ENCODE measurements at regions not wholly inside any gene's neighbourhood (a gene's known extent, or its start where the extent isn't known, plus 50 kb on each side); places are given as distances from the start of the nearest gene placed in this dataset.

DNA sequence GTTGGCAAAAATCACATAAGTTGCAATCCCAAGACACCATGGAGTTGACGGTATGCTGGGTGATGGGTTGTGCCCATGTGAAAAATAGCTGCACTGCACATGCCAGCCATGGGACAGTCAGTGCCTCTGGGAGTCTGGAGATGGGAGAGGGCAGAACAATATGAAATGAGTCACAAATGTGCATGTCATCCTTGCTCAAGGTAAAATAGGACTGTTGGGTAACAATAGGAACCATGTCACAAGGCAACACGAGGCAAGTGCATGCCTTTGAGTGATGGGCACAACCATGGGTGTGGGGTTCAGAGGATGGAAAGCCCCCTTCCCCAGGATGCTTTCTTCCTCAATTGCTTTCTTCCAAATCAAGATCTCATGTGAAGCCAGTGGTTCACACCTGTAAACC is 70.5 kb upstream of the PIM1 start:
- Mint-ChIP-seq H3K27ac (no peak overlapping the region), H3K9me3 (no peaks in the 10 kb centered on the region), H3K4me3 (no peak overlapping the region), H3K27me3 (peaks cover 2% of the 10 kb centered on the region), H3K4me1 (ENCODE audit: low read depth) (peaks cover 50% of the 10 kb centered on the region), H3K36me3 (ENCODE audit: low read depth) (no peaks in the 10 kb centered on the region)
- intact Hi-C loops (cut with micrococcal nuclease) = no loop called here

DNA sequence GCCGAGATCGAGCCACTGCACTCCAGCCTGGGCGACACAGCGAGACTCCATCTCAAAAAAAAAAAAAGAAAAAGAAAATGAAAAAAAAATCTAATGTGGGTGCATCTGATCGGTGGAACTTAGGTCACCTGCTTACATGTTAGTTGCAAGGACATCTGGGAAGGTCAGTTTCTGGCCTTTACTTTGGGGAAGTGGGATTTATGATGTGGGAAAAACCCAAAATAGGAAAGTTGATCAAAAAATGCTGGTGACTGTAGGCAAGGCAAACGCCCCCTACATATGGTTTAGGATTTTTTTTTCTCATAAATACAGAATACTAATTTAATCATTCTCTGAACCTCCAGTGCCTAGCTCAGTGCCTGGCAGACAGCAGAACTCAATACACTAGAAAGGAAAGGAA is 69.2 kb upstream of the PIM1 start:
- H3K27ac Mint-ChIP-seq = no peak overlapping the region

DNA sequence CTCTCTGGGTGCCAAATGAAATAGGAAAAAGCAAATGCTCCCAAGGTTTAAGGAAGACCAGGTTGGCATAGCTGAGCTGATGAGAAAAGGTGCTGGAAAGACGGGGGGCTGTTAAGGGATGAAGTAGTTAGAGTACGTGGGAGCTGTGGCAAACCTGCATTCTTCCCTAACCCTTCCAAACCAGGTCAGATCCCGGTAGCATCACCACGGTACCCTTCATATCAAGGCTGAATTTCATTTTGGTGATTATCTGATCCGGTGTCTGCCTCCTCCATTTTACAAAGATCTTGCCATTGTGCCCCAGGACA is 68.0 kb upstream of the PIM1 start:
- intact Hi-C loops (cut with micrococcal nuclease) = loop anchor here (2.0 kb wide), 1 partner anchor 69 kb away; the partner anchor contains the start of gene PIM1
- H3K27me3 Mint-ChIP-seq = peaks cover 2% of the 10 kb centered on the region
- peak overlapping the region; percentile 86 for H3K27ac Mint-ChIP-seq
- H3K9me3 Mint-ChIP-seq = no peaks in the 10 kb centered on the region
- peak overlapping the region; percentile 73 for H3K4me3 Mint-ChIP-seq
- peaks cover 43% of the 10 kb centered on the region for H3K4me1 Mint-ChIP-seq (ENCODE audit: low read depth)
- no peaks in the 10 kb centered on the region for H3K36me3 Mint-ChIP-seq (ENCODE audit: low read depth)

More for the DNA sequence above, 69.2 kb upstream of the PIM1 start:
- H3K4me3 Mint-ChIP-seq = no peak overlapping the region
- H3K9me3 Mint-ChIP-seq = no peaks in the 10 kb centered on the region
- intact Hi-C loops (cut with micrococcal nuclease) = no loop called here
- no peaks in the 10 kb centered on the region for H3K36me3 Mint-ChIP-seq (ENCODE audit: low read depth)
- peaks cover 52% of the 10 kb centered on the region for H3K4me1 Mint-ChIP-seq (ENCODE audit: low read depth)
- peaks cover 2% of the 10 kb centered on the region for H3K27me3 Mint-ChIP-seq

DNA sequence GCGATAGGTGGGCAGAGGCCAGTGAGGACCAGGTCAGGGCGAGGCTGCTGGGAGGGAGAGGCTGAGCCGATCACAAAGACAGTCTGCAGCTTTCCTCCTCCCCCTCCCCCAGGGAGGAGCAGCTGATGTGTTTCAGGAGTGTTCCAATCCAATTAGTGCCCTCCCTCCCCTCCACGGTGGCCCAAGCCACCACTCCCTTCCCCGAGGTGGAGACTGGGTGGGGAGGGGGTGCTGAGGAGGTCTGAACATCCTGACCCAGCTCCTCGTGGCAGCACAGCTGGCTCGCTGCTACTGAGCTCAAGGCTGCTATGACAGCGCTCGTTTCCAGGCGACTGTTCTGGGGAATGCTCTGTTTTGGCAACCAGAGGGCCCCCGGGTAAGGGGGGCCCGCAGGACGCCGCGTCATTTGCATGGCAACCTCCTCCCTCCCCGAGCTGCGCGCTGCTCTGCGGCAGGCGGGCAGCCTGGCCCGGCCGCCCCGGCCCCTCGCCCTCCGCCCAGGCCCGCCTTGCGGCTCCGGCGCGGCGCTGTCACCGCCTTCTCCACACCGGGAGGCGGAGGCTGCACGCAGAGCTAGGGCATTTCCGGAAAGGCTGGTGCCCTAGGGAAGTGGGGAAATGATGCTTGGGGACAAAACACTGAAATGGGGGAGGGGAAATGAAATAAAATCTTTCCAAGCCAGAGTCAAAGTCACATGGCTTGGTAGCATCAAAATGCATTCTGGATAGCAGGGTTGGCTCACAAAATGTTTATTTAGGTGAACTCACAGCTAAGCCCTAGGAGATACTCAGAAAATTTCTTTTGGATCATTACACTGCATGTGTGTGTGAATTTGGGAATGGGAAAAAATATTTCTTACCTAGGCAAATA is 67.4 kb upstream of the PIM1 start:
- no peaks in the 10 kb centered on the region for H3K36me3 Mint-ChIP-seq (ENCODE audit: low read depth)
- peaks cover 43% of the 10 kb centered on the region for H3K4me1 Mint-ChIP-seq (ENCODE audit: low read depth)
- no peaks in the 10 kb centered on the region for H3K9me3 Mint-ChIP-seq
- H3K27me3 Mint-ChIP-seq = peaks cover 2% of the 10 kb centered on the region
- peak overlapping the region; percentile 73 for H3K4me3 Mint-ChIP-seq
- intact Hi-C loops (cut with micrococcal nuclease) = loop anchor here (2.0 kb wide), 1 partner anchor 68 kb away; the partner anchor contains the start of gene PIM1
- H3K27ac Mint-ChIP-seq = peak overlapping the region; percentile 86

DNA sequence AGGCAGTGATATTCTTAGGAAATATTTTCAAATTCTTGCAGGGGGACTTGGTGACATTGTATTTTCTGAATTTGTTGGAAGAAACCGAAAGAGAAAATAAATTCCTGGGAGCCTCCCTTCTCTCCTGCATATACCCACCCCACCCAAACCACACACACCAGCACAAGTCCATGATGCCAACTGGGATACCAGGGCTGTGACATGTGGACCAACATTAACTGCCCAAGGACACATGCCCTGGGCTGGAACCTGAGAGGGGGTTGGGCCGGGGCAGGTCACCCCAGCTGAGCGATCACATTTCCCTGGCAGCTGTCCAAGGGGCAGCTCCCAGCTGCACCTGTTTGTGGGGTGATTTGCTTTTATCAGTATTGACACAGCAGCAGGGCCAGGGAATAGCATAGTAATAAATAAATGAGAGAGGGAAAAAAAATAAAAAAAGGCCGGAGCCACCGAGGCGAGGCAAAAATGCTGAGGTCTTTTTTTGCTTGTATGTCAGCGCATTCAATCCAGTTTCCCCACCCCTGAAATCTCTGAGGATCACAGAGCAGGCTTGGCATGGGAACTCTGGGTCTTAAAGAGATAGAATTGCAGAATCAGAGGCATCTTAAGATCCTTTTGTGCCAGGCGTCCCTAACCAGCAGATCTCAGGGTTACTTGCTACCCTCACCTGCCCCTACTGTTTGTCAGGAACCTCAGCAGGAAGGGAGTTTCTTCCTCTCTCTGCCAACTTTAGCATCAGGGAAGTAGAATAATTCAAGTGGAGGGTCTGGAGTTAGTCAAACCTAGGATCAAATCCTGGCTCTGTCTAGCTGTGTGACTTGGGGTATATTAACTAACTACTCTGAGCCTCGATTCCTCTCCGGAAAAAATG is 66.5 kb upstream of the PIM1 start:
- peaks cover 43% of the 10 kb centered on the region for H3K4me1 Mint-ChIP-seq (ENCODE audit: low read depth)
- no peaks in the 10 kb centered on the region for H3K36me3 Mint-ChIP-seq (ENCODE audit: low read depth)
- H3K27ac Mint-ChIP-seq = peak overlapping the region; percentile 86
- H3K4me3 Mint-ChIP-seq = peak overlapping the region; percentile 73
- peaks cover 2% of the 10 kb centered on the region for H3K27me3 Mint-ChIP-seq
- intact Hi-C loops (cut with micrococcal nuclease) = loop anchor here (2.0 kb wide), 1 partner anchor 67 kb away; the partner anchor contains the start of gene PIM1
- H3K9me3 Mint-ChIP-seq = no peaks in the 10 kb centered on the region

DNA sequence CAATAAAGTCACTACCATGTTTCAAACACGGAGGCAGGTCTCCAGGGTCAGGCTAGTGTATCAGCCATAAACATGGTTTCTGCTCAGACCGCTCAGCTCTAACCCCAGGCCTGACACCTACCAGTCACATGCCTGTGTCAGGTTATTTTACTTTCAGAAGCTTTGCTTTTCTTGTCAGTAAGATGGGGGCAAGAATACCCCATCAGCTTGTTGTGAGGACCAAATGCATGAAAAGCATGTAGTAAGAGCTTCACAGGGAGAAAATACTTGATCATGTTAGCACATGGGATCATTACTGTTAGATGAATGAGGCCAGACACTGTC is 65.2 kb upstream of the PIM1 start:
- H3K36me3 Mint-ChIP-seq (ENCODE audit: low read depth) = no peaks in the 10 kb centered on the region
- peaks cover 2% of the 10 kb centered on the region for H3K27me3 Mint-ChIP-seq
- H3K4me3 Mint-ChIP-seq = no peak overlapping the region
- intact Hi-C loops (cut with micrococcal nuclease) = no loop called here
- peaks cover 43% of the 10 kb centered on the region for H3K4me1 Mint-ChIP-seq (ENCODE audit: low read depth)
- H3K27ac Mint-ChIP-seq = no peak overlapping the region
- no peaks in the 10 kb centered on the region for H3K9me3 Mint-ChIP-seq

DNA sequence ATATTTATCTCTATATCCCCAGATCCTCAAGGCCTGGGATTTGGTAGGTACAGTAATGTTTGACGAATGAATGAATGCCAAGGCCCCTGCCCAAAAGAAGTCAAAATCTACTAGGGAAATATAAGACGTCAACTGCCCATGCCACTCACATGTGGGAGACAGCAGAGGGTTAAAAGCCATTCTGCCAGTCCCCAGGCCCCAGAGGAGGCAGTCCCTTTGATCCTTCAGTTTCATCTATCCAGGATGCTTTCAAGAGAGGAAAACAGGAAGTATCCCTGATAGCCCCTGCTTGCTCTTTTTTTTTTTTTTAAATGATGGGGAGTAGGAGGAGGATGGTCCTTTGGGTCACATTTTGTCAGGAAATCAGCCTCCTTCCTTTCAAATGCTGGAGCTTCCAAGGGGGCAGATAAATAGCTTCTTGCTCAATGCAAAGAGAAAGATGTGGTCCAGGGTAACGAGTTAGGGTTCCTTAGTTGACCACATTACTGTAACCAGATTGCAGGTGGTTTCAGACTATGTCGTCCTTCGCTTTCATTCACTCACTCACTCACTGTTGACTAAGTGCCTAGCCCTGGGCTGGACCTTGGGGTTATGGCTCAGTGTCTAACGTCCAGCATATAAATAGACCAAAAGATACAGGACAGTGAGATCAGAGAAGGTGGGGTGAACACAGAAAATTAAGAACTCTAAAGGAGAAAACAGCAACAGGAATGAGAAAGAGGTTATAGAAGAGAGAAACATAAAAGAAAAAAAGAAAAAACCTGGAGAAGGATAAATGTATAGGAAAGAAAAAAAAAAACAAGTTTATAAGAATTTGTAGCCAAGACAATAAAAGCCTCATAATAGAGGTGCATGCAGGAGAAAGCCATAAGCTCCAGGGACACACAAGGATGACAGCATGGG is 64.6 kb upstream of the PIM1 start:
- no peaks in the 10 kb centered on the region for H3K9me3 Mint-ChIP-seq
- H3K4me3 Mint-ChIP-seq = no peak overlapping the region
- H3K36me3 Mint-ChIP-seq (ENCODE audit: low read depth) = no peaks in the 10 kb centered on the region
- peak overlapping the region; percentile 21 for H3K27ac Mint-ChIP-seq
- peaks cover 2% of the 10 kb centered on the region for H3K27me3 Mint-ChIP-seq
- peaks cover 43% of the 10 kb centered on the region for H3K4me1 Mint-ChIP-seq (ENCODE audit: low read depth)
- intact Hi-C loops (cut with micrococcal nuclease) = no loop called here

DNA sequence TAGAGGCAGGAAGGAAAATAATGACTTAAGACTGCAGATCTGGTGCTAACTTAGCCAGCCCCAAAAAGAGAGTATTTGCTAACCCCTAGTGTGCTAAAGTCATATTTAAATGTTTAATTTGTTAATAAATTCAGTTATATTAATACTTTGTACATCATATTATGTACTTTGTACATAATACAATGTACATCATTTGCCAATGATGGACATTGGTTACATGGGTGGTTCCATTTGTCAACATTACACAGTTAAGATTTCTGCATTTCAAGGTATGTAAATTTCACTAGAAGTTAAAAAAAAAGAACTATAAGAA is 63.9 kb upstream of the PIM1 start:
- Mint-ChIP-seq H3K27me3 (peaks cover 2% of the 10 kb centered on the region), H3K4me1 (ENCODE audit: low read depth) (peaks cover 38% of the 10 kb centered on the region), H3K36me3 (ENCODE audit: low read depth) (no peaks in the 10 kb centered on the region), H3K4me3 (no peak overlapping the region), H3K9me3 (no peaks in the 10 kb centered on the region), H3K27ac (peak overlapping the region; percentile 21)
- intact Hi-C loops (cut with micrococcal nuclease) = no loop called here

DNA sequence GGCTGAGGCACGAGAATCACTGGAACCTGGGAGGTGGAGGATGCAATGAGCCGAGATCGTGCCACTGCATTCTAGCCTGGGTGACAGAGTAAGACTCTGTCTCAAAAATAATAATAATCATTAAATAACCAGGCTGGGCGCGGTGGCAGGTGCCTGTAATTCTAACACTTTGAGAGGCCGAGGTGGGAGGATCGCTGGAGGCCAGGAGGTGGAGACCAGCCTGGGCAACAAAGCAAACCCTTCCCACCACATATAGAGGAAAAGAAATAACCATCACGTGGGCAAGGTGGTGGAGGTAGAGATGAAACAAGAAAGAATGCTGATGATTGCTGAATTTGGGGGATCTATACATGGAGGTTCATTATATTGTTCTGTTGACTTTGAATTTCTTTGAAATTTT is 63.4 kb upstream of the PIM1 start:
- H3K27ac Mint-ChIP-seq = no peak overlapping the region
- intact Hi-C loops (cut with micrococcal nuclease) = no loop called here
- peaks cover 32% of the 10 kb centered on the region for H3K4me1 Mint-ChIP-seq (ENCODE audit: low read depth)
- H3K9me3 Mint-ChIP-seq = no peaks in the 10 kb centered on the region
- H3K27me3 Mint-ChIP-seq = peaks cover 2% of the 10 kb centered on the region
- H3K4me3 Mint-ChIP-seq = no peak overlapping the region
- no peaks in the 10 kb centered on the region for H3K36me3 Mint-ChIP-seq (ENCODE audit: low read depth)

DNA sequence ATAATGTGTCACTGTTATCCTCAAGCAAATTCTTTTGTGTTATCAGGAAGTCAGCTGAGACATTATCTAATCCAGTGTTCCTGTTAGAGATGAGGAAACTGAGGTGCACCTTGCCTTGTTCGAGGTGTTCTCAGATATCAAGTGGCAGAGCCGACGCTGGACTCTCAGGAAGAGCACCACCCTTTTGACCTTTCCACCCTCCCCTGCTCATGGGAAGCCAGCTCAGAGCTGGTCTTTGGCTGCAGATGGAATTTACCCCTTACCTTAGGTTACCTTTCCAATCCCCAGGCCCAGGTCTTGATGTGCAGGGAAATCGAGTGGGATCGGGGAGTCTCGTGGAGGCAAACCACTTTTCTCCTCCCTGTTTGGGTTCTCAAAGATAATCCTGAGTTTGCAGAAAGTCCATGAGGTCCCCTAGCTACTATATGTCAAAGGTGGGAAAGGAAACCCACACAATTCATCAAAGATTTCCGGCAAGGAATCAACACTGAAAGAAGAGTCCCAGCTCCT is 62.9 kb upstream of the PIM1 start:
- H3K4me3 Mint-ChIP-seq = no peak overlapping the region
- intact Hi-C loops (cut with micrococcal nuclease) = no loop called here
- peaks cover 27% of the 10 kb centered on the region for H3K4me1 Mint-ChIP-seq (ENCODE audit: low read depth)
- no peaks in the 10 kb centered on the region for H3K9me3 Mint-ChIP-seq
- peaks cover 3% of the 10 kb centered on the region for H3K27me3 Mint-ChIP-seq
- no peaks in the 10 kb centered on the region for H3K36me3 Mint-ChIP-seq (ENCODE audit: low read depth)
- H3K27ac Mint-ChIP-seq = no peak overlapping the region

DNA sequence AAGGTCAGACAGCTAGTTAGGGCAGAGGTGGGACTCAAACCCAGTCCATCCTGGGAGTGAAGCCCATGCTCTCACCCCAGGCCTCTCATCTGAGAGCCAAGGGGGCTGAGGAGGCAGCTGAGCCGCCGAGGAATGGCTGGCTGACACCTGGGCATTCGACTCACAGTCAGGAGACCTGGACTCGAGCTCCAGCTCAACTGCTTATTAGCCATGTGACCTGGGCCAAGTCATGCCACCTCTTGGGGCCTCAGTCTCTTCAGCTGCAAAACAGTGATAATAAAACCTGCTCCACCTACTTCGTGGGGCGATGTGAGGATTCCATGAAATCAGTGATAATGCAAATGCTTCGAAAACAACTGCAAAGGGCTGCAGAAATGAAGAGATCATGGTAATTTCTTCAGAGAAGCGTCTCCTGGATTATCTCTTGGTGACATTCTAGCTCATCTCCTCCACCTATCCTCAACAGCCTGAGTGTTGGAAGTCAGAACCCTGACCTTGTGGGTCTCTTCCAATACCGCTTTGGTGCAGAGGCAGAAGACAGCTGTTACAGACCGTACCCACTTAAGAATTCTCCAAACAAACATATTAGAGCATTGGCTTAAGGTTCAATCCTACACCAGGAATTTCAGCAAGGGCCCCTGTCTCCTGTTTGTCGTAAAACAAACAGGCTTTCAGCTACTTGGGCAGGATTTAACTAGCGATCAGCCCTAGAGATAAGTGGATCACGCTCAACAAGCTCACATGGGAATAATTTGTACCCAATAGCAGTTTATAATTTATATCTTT is 60.0 kb upstream of the PIM1 start:
- H3K4me1 Mint-ChIP-seq (ENCODE audit: low read depth) = peaks cover 2% of the 10 kb centered on the region
- intact Hi-C loops (cut with micrococcal nuclease) = no loop called here
- H3K27me3 Mint-ChIP-seq = peaks cover 3% of the 10 kb centered on the region
- H3K9me3 Mint-ChIP-seq = no peaks in the 10 kb centered on the region
- no peaks in the 10 kb centered on the region for H3K36me3 Mint-ChIP-seq (ENCODE audit: low read depth)
- no peak overlapping the region for H3K4me3 Mint-ChIP-seq
- H3K27ac Mint-ChIP-seq = no peak overlapping the region

DNA sequence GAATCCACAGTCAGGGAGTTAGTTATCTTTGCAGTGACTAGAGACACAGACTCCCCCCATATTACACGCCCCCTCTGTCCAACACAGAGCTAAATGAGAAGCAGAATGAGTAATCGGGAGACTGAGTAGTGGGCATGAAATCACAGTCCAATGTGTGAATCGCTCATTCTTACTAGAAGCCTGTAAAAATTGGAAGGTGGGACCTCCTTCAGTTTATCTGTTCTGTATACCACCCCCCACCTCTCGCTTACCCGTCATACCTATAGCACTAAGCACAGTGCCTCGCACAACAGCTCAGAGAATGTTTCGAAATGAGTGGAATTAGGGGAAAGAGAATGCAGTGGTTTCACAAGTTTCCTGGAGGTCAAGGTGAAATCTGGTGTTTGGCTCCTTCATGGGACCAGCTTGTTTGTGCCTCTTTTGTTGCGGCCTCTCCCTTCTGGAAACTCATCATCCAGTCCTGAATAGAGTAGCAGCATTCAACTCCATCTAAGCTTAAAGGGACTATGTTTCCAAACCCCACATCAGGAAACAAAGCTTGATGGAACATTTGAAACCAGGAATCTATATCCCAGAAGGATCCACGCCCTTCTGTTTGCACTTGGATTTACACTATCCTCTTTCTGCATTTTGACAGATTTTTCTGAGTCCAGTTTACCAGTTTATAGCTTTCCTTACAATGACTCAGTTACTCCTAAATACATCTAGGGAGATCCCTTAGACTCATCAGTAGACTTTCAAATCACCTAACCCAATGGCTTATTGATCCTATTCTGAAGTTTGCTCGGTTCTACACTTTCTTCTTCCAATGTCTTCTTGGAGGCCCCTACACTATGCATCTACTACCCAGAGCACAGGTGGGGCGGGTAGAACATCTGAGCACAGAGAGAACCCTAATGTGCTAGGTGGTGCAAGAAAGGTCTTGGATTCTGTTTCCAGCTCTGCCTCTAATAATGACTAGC is 59.2 kb upstream of the PIM1 start:
- Mint-ChIP-seq H3K36me3 (ENCODE audit: low read depth) (no peaks in the 10 kb centered on the region), H3K27ac (no peak overlapping the region), H3K4me1 (ENCODE audit: low read depth) (peaks cover 10% of the 10 kb centered on the region), H3K27me3 (peaks cover 7% of the 10 kb centered on the region), H3K4me3 (no peak overlapping the region), H3K9me3 (no peaks in the 10 kb centered on the region)
- intact Hi-C loops (cut with micrococcal nuclease) = no loop called here

Measured in dendritic cell treated with granulocyte-macrophage colony-stimulating factor and Interleukin-4, amounts not matched to agents 40 ng/mL and 50 ng/mL, for 4 days (primary cell).